Smooth muscle cell (in vitro differentiated cells): ENCODE measurements at regions not wholly inside any gene's neighbourhood (a gene's known extent, or its start where the extent isn't known, plus 50 kb on each side); places are given as distances from the start of the nearest gene placed in this dataset.

ENCODE experiments used
- DNase-seq: peaks from one replicate; lab custom pipeline; 2025; ENCODE audit not compliant: unreplicated experiment; lab: John Stamatoyannopoulos, UW
- H2AFZ ChIP-seq: fragments of 200-600 bp; sonication (generic); 2 replicates; pipeline ENCODE4 v1.6.0; 2016; ENCODE audit warnings: antibody characterized with exemption, low read depth, mild to moderate bottlenecking
- H3F3A ChIP-seq: fragments of 200-600 bp; sonication (generic); 2 replicates; pipeline ENCODE4 v1.6.0; 2017; ENCODE audit warnings: antibody characterized with exemption, low read depth
- H3K27ac ChIP-seq: fragments of 200-600 bp; sonication (generic); 2 replicates; pipeline ENCODE4 v1.5.1; 2016; ENCODE audit warnings: low read depth, mild to moderate bottlenecking
- H3K27me3 ChIP-seq: fragments of 200-600 bp; sonication (generic); 2 replicates; pipeline ENCODE4 v1.6.1; 2016; ENCODE audit warnings: low read depth, mild to moderate bottlenecking
- H3K36me3 ChIP-seq: fragments of 200-600 bp; sonication (generic); 2 replicates; pipeline ENCODE4 v1.5.1; 2016; ENCODE audit warnings: low read depth
- H3K4me1 ChIP-seq: fragments of 200-600 bp; sonication (generic); 2 replicates; pipeline ENCODE4 v1.5.1; 2016; ENCODE audit warnings: low read depth
- H3K4me2 ChIP-seq: fragments of 200-600 bp; sonication (generic); 2 replicates; pipeline ENCODE4 v1.6.0; 2016; ENCODE audit warnings: mild to moderate bottlenecking
- H3K4me3 ChIP-seq: fragments of 200-600 bp; sonication (generic); 2 replicates; pipeline ENCODE4 v1.5.1; 2016; ENCODE audit warnings: mild to moderate bottlenecking
- H3K79me2 ChIP-seq: fragments of 200-600 bp; sonication (generic); 2 replicates; pipeline ENCODE4 v1.6.0; 2016; ENCODE audit warnings: low read depth, mild to moderate bottlenecking
- H3K9ac ChIP-seq: fragments of 200-600 bp; sonication (generic); 2 replicates; pipeline ENCODE4 v1.6.0; 2016; ENCODE audit warnings: low read depth
- H3K9me3 ChIP-seq: fragments of 200-600 bp; sonication (generic); replicated peaks from 2 replicates; pipeline ENCODE4 v1.5.1; 2016; ENCODE audit warnings: low read depth
- H4K20me1 ChIP-seq: fragments of 200-600 bp; sonication (generic); 2 replicates; pipeline ENCODE4 v1.6.0; 2016; ENCODE audit warnings: low read depth
- CTCF ChIP-seq: fragments of 200-600 bp; sonication (generic); IDR thresholded peaks from 2 replicates; pipeline ENCODE4 v1.5.1; 2017; ENCODE audit warnings: borderline replicate concordance, mild to moderate bottlenecking, antibody characterized with exemption; ENCODE audit not compliant: insufficient read depth, poor library complexity, severe bottlenecking
- WGBS: methylation state at CpG from one replicate; pipeline ENCODE4 v1.1.7; 2016; ENCODE audit warnings: low lambda C conversion rate; 5-methylcytosine and 5-hydroxymethylcytosine counted together

- TF ChIP-seq CTCF = no peak
- Histone ChIP-seq H3K27me3 (no peaks in the 10 kb centered on the region), H3K9ac (no peak overlapping the region), H2AFZ (no peak overlapping the region), H4K20me1 (no peaks in the 10 kb centered on the region), H3K4me1 (no peaks in the 10 kb centered on the region), H3K4me2 (no peak overlapping the region), H3K9me3 (no peaks in the 10 kb centered on the region), H3K36me3 (no peaks in the 10 kb centered on the region), H3K79me2 (no peaks in the 10 kb centered on the region), H3F3A (no peaks in the 10 kb centered on the region), H3K4me3 (no peak overlapping the region), H3K27ac (no peak overlapping the region)
- no peak for DNase-seq
Observed at GRCh38 chr13:72229067-72229466, 362.1 kb upstream of the DACH1 start.

- Histone ChIP-seq H3K4me1 (no peaks in the 10 kb centered on the region), H3K79me2 (no peaks in the 10 kb centered on the region), H3K9ac (no peak overlapping the region), H3F3A (no peaks in the 10 kb centered on the region), H3K4me2 (no peak overlapping the region), H3K36me3 (no peaks in the 10 kb centered on the region), H3K27ac (no peak overlapping the region), H2AFZ (no peak overlapping the region), H3K4me3 (no peak overlapping the region), H4K20me1 (no peaks in the 10 kb centered on the region), H3K9me3 (no peaks in the 10 kb centered on the region), H3K27me3 (no peaks in the 10 kb centered on the region)
- TF ChIP-seq CTCF = peak; percentile 50
- 48% methylated on average over 9 of the region's 9 CpGs for WGBS
- DNase-seq = no peak
Observed at GRCh38 chr13:72221276-72221962, 354.4 kb upstream of the DACH1 start.

- Histone ChIP-seq H3K9ac (no peak overlapping the region), H3K79me2 (no peaks in the 10 kb centered on the region), H3K27ac (no peak overlapping the region), H3K9me3 (no peaks in the 10 kb centered on the region), H3K4me1 (no peaks in the 10 kb centered on the region), H3K36me3 (no peaks in the 10 kb centered on the region), H3F3A (no peaks in the 10 kb centered on the region), H4K20me1 (no peaks in the 10 kb centered on the region), H2AFZ (no peak overlapping the region), H3K4me2 (no peak overlapping the region), H3K27me3 (no peaks in the 10 kb centered on the region), H3K4me3 (no peak overlapping the region)
- no peak for TF ChIP-seq CTCF
- DNase-seq = no peak
- 70% methylated on average over 2 of the region's 2 CpGs for WGBS
Observed at GRCh38 chr13:72218966-72219365, 352.0 kb upstream of the DACH1 start.

- no peak overlapping the region for H3K9ac ChIP-seq
- H3K9me3 ChIP-seq = no peaks in the 10 kb centered on the region
- H3K4me2 ChIP-seq = no peak overlapping the region
- no peaks in the 10 kb centered on the region for H3K4me1 ChIP-seq
- no peaks in the 10 kb centered on the region for H3K79me2 ChIP-seq
- H3K4me3 ChIP-seq = no peak overlapping the region
- TF ChIP-seq CTCF = no peak
- no peak overlapping the region for H2AFZ ChIP-seq
- no peaks in the 10 kb centered on the region for H3F3A ChIP-seq
- H4K20me1 ChIP-seq = no peaks in the 10 kb centered on the region
- no peak overlapping the region for H3K27ac ChIP-seq
- H3K27me3 ChIP-seq = no peaks in the 10 kb centered on the region
- WGBS = 53% methylated on average over 2 of the region's 2 CpGs
- no peak for DNase-seq
- no peaks in the 10 kb centered on the region for H3K36me3 ChIP-seq
Observed at GRCh38 chr13:72217142-72217541, 350.1 kb upstream of the DACH1 start.
